ENCODE measurements at regions not wholly inside any gene's neighbourhood (a gene's known extent, or its start where the extent isn't known, plus 50 kb on each side); places are given as distances from the start of the nearest gene placed in this dataset.

- no peak for TF ChIP-seq CTCF (IDR thresholded peaks at IDR 0.05; ENCODE audit: low read length)
- no peak for TF ChIP-seq EZH2phosphoT487 (IDR thresholded peaks at IDR 0.05; ENCODE audit: low read length)
Observed at GRCh38 chr5:57680686-57681085, 198.1 kb upstream of the ACTBL2 start.

All from MM.1S (cell line).